Left ventricle myocardium inferior (tissue), 1 donor: ENCODE measurements at regions not wholly inside any gene's neighbourhood (a gene's known extent, or its start where the extent isn't known, plus 50 kb on each side); places are given as distances from the start of the nearest gene placed in this dataset.
"Not testable (repeated sequence)": the region's sequence is repeated elsewhere in the genome, so short reads cannot be mapped to it uniquely, and the experiment has no call there.

Experiments used
- DNase-seq: peaks from one replicate; pipeline ENCODE4 v3.0.0-alpha.2; 2020
- H3K27ac ChIP-seq: fragments of 200-600 bp; replicated peaks from 2 replicates; pipeline ENCODE4 v1.8.0; 2021
- H3K27me3 ChIP-seq: fragments of 200-600 bp; 2 replicates; pipeline ENCODE4 v1.8.0; 2021; ENCODE audit warnings: low read depth
- H3K36me3 ChIP-seq: fragments of 200-600 bp; 2 replicates; pipeline ENCODE4 v1.8.0; 2021
- H3K4me1 ChIP-seq: fragments of 200-600 bp; 2 replicates; pipeline ENCODE4 v1.8.0; 2021
- H3K4me3 ChIP-seq: fragments of 200-600 bp; 2 replicates; pipeline ENCODE4 v1.8.0; 2021; ENCODE audit warnings: mild to moderate bottlenecking, moderate library complexity
- H3K9me3 ChIP-seq: fragments of 200-600 bp; replicated peaks from 2 replicates; pipeline ENCODE4 v1.8.0; 2021
- intact Hi-C: fragments of 100-400 bp; cut with micrococcal nuclease; formaldehyde crosslinking; loops from one replicate; pipeline ENCODE4 v1.11.0; 2022
- TF ChIP-seq, protein P1 (sequence below): fragments of 200-600 bp; IDR thresholded peaks from 2 replicates; pipeline ENCODE4 v1.8.0; 2021; ENCODE audit warnings: antibody characterized with exemption, mild to moderate bottlenecking, borderline replicate concordance
- donor health status: DM: no; HTN: yes; CAD: no; lungs with severe emphysema.

DNA sequence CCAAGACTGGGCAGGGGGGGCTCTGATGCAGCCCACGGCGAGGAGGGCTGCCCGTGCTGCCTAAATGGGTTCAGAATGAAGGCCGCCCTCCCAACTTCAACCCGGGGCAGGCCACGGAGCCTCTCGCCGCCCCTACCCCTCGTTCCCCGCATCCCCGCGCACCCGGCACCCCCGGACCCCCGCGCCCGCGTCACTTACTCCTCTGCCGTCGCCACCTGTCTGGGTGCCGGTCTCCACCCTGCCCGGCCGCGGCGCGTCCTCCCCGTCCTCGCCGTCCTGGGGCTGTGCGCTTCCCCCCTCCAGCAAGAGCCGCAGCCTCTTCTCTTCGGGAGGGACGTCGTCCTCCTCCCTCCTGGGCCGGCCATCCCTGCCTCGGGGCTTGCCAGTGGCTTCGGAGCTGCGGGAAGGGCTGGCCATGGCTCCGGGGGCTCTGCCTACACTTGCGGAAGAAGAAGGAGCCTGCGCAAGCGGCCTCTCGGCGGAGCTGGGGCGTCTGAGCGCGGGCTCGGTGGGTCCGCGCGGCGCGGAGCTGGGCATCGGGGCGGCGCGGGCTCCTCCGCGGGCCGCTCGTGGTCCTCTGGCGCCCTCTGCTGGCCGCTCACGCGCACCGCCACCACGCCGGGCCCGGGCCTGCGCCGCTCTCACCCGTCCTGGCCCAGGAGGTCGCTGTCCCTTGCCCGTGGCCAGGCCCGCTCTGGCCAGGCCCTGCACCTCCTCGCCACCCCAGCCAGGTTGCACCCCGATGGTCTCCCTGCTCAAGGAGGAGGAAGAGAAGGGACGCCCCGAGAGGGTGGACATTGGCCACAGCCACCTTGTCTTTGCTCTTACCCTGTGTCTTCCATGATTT, 59.3 kb upstream of the CLEC6A start:
- H3K4me3 ChIP-seq: peak overlapping the region; percentile 63
- H3K36me3 ChIP-seq, H3K27ac ChIP-seq, H3K9me3 ChIP-seq, intact Hi-C loops, H3K4me1 ChIP-seq: not testable (repeated sequence)
- TF ChIP-seq, protein P1, sequence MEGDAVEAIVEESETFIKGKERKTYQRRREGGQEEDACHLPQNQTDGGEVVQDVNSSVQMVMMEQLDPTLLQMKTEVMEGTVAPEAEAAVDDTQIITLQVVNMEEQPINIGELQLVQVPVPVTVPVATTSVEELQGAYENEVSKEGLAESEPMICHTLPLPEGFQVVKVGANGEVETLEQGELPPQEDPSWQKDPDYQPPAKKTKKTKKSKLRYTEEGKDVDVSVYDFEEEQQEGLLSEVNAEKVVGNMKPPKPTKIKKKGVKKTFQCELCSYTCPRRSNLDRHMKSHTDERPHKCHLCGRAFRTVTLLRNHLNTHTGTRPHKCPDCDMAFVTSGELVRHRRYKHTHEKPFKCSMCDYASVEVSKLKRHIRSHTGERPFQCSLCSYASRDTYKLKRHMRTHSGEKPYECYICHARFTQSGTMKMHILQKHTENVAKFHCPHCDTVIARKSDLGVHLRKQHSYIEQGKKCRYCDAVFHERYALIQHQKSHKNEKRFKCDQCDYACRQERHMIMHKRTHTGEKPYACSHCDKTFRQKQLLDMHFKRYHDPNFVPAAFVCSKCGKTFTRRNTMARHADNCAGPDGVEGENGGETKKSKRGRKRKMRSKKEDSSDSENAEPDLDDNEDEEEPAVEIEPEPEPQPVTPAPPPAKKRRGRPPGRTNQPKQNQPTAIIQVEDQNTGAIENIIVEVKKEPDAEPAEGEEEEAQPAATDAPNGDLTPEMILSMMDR: peak; percentile 80
- peaks cover 22% of the 10 kb centered on the region for H3K27me3 ChIP-seq
- DNase-seq: peak; percentile 68

DNA sequence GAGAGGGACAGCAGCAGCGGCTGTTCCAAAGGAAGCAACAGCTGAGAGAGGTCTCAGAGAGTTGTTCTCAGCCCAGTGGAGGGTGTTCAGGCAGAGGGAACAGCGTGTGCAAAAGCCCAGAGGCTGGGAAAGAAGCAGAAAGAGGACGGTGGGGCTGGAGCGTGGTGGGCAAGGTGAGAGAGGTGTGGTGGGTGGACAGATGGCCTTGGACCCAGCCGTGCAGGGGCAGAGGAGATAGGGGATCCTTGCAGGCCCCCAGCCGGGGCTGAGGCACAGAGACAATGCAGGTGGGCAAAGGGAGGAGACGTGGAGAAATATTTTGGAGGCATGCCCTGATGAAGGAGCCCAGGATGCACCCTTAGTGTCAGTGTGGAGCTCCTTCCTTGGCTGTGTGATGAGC, 58.4 kb upstream of the CLEC6A start:
- H3K9me3 ChIP-seq, intact Hi-C loops, DNase-seq: not testable (repeated sequence)

DNA sequence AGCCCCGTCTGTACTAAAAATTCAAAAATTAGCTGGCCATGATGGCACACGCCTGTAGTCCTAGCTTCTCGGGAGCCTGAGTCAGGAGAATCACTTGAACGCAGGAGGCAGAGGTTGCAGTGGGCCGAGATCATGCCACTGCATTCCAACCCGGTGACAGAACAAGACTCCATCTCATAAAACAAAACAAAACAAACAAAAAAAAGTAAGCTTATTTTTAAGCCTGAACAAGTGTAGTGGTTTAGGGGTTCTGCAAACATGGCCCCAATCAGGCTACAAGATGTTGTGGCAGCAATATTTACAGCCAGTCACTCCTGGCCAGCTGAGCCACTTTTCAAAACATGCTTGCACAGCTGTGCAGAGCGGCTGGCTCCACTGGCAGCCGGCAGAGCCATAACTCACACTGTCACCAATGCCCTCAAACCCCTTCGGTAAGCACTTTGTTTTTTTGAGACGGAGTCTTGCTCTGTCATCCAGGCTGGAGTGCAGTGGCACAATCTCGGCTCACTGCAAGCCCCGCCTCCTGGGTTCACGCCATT, 56.2 kb upstream of the CLEC6A start:
- DNase-seq, H3K4me3 ChIP-seq, H3K27ac ChIP-seq, H3K4me1 ChIP-seq, H3K9me3 ChIP-seq, H3K36me3 ChIP-seq, intact Hi-C loops: not testable (repeated sequence)
- H3K27me3 ChIP-seq: peaks cover 22% of the 10 kb centered on the region

More for the DNA sequence above, 58.4 kb upstream of the CLEC6A start:
- H3K27me3 ChIP-seq: peaks cover 22% of the 10 kb centered on the region
- not testable (repeated sequence) for H3K27ac ChIP-seq, H3K36me3 ChIP-seq, H3K4me3 ChIP-seq, H3K4me1 ChIP-seq

DNA sequence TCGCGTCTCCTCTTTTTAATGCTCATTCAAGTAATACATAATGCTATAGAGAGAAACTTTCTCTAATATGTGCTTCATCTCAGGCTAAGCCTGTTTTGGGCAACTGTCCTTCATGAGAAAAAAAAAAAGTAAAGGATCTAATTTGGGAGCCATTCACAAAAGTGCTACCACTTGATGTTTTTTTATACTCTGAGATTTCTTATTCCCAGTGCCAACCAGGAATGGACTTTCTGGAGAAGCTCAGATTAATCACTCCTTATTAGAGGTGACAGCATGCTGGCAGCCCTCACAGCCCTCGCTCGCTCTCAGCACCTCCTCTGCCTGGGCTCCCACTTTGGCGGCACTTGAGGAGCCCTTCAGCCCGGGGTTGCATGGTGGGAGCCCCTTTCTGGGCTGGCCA, 51.9 kb upstream of the CLEC6A start:
- H3K27ac ChIP-seq, H3K4me3 ChIP-seq, H3K27me3 ChIP-seq, DNase-seq, H3K9me3 ChIP-seq, H3K36me3 ChIP-seq, intact Hi-C loops, H3K4me1 ChIP-seq: not testable (repeated sequence)

DNA sequence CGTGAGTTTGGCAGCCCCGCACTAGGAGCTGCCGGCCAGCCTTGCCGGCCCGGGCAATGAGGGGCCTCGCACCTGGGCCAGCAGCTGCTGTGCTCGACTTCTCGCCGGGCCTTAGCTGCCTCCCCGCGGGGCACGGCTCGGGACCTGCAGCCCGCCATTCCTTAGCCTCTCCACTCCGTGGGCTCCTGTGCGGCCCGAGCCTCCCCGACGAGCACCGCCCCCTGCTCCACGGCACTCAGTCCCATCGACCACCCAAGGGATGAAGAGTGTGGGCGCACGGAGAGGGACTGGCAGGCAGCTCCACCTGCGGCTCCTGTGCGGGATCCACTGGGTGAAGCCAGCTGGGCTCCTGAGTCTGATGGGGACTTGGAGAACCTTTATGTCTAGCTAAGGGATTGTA, 51.4 kb upstream of the CLEC6A start:
- H3K27ac ChIP-seq, DNase-seq, H3K4me3 ChIP-seq, H3K4me1 ChIP-seq, H3K9me3 ChIP-seq, H3K27me3 ChIP-seq, intact Hi-C loops, H3K36me3 ChIP-seq: not testable (repeated sequence)
